ENCODE measurements at regions not wholly inside any gene's neighbourhood (a gene's known extent, or its start where the extent isn't known, plus 50 kb on each side); places are given as distances from the start of the nearest gene placed in this dataset.
"Not testable (repeated sequence)": the region's sequence is repeated elsewhere in the genome, so short reads cannot be mapped to it uniquely, and the experiment has no call there.

DNA sequence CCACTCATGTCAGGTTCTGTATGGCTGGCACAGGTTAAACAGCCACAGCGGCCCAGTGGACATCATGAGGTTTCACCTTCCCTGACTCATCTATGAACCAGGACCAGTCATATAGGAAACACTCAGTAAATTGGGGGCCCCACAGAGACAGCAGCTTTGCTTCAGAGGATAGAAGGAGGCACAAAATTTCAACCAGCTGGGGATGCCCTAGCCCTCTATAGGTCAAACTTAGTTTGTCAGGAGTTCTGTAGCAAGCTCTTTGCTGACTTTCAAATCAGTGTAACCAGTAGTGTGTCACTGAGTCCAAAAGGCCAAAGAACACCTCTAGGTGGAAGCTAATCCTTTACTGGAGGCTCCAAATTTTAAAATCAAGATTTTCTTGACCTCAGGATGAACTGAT lies 4157.8 kb upstream of the TPTE start:
- DNase-seq (ENCODE audit: low spot score), result not testable (repeated sequence)

DNA sequence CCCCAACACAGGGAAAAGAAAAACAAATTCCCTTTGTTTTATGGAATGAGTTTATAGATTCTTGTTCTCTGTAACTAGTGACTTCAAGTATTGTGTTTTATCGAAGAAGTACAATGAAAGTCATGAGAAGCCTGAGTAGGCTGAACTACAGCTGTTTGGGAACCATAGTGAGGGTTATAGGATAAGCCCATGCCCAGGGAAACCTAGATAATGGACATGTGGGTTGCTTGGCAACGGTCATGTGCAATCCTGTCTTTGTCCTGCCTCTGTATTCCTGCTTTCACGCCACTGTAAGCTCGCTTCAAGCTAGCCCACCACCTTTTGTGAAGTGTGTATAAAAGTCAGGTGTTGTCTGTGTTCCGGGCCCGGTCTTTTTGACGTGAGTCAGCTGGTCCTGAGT lies 4152.6 kb upstream of the TPTE start:
- peak; percentile 6 for DNase-seq (ENCODE audit: low spot score)

DNA sequence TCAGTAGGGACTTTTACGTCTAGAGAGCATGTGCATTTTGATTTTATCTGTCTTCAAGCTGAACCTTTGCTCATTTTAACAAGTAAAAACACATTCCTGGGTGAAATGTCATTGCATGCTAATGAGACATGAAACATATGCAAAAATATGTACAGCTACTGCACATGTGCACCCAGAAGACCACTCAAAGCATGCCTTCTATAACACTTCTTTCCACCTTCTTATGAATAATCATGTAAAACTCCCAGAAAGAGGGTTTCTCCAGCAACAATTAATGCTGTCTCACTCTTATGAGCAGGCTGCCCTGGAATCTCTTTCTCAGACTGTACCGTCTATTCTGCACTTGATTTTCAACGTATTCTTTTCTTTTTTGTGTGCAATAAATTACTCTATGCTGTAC lies 4148.1 kb upstream of the TPTE start:
- DNase-seq (ENCODE audit: low spot score), result peak; percentile 15

DNA sequence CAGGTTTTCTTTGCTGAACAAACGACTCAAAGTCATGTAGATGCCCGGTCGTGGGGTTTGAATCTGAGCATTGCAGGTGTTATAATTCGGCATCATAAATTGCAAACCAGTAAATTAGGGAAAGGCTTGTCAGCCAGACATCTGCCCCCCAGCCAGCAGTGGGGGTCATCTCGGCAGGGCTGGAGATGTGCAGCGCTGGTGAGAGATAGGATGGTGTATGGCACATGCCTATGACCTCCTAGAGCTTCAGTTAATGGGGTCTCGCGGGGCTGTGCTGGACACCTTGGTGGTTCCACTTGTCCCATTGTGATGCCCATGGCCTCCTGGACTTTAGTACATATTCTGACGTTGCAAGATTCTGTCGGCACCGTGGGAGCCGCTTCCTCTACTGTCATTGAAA lies 4147.2 kb upstream of the TPTE start:
- DNase-seq (ENCODE audit: low spot score), result peak; percentile 62

DNA sequence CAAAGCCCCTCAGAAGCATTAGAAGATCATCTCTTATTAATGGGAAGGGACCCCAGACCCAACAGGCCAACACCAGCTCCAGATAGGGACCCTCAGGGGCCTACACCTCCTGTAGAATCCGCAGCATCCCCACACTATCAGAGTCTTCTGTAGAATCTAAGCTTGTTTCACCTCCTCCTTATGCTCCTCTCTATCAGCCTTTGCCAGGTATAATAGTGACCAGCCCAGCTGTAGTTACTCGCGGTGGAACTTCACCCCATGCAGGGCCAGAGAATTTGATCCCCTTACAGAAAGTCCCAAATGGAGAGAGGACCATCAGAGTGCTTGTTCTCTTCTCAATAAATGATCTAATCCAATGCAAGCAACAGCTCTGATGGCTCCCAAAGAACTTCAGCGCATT lies 4146.5 kb upstream of the TPTE start:
- DNase-seq (ENCODE audit: low spot score), result peak; percentile 17

DNA sequence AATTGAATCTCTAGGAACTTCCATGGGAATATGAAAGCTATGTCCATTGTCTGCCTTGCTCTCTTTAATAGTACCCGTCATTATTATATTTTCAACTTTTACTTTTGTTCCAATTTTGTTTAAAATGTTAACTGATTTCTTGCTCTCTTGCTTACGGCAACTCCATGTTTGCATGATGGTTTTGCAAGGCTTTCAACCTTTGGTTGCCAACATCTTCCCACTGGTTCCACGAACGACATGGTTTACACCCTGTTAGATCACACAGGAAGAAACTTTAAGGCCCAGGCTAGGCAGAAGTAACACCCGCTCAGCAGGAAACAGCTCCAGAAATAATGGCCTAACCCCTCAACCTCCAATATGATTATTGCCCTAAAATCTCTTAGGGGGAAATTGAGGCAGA lies 4145.6 kb upstream of the TPTE start:
- DNase-seq (ENCODE audit: low spot score), result not testable (repeated sequence)

DNA sequence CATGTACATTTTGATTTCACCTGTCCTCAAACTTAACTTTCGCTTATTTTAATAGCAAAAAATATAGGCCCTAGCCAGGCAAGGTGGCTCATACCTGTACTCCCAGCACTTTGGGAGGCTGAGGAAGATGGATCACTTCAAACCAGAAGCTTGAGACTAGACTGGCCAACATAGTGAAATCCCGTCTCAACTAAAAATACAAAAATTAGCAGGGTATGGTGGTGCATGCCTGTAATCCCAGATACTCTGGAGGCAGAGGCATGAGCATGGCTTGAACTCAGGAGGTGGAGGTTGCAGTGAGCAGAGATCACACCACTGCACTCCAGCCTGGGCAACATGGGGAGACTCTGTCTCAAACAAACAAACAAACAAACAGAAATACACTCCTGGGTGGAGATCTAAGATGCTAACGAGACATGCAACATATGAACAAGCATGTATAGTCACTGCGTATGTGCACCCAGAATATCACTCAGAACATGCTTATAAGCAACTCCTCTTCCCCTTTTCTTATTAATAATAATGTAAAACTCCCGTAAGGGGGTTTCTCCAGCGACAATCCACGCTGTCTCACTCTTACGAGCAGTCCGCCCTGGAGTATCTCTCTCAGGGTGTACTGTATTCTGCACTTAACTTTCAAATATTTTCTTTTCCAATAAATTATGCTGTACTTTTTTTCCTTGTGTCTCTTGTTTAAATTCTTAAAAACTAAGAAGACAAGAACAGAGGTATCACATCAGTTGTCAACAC lies 4144.9 kb upstream of the TPTE start:
- not testable (repeated sequence) for DNase-seq (ENCODE audit: low spot score)
